Ovary (tissue), 7 donors: ENCODE measurements at regions not wholly inside any gene's neighbourhood (a gene's known extent, or its start where the extent isn't known, plus 50 kb on each side); places are given as distances from the start of the nearest gene placed in this dataset.

Experiments
- DNase-seq, 5 donors: peaks; one replicate each; pipeline ENCODE4 v3.0.0-alpha.2; 2019 to 2020
- H3K27ac ChIP-seq, 2 donors: fragments of 200-600 bp; one replicate each; pipeline versions ENCODE4 v1.5.1 to v1.8.0; 2019 to 2022
- H3K27me3 ChIP-seq: fragments of 200-600 bp; one replicate; pipeline ENCODE4 v1.8.0; 2022
- H3K36me3 ChIP-seq: fragments of 200-600 bp; sonication (generic); one replicate; pipeline ENCODE4 v1.5.1; 2019
- H3K4me1 ChIP-seq: one replicate; pipeline ENCODE4 v1.8.1; 2013; ENCODE audit warnings: mild to moderate bottlenecking, moderate library complexity; ENCODE audit not compliant: insufficient read depth
- H3K4me3 ChIP-seq: fragments of 200-600 bp; sonication (generic); one replicate; pipeline ENCODE4 v1.5.1; 2017
- H3K9me3 ChIP-seq, 2 donors: fragments of 200-600 bp in 1 of 2; sonication (generic) in 1 of 2; one replicate each; pipeline versions ENCODE4 v1.5.1 to v1.8.1; 2013 to 2019; ENCODE audit warnings: mild to moderate bottlenecking in 1 of 2, moderate library complexity in 1 of 2
- EP300 ChIP-seq: sonication (generic); formaldehyde crosslinking; IDR thresholded peaks from one replicate; pipeline ENCODE4 v1.6.1; 2017; ENCODE audit warnings: antibody characterized with exemption
- POLR2A ChIP-seq: fragments of 450-650 bp; IDR thresholded peaks from one replicate; pipeline ENCODE4 v1.6.1; 2017; ENCODE audit warnings: antibody characterized with exemption, mild to moderate bottlenecking, moderate library complexity
- WGBS, 3 donors: extraction: QIAGEN DNeasy Blood & Tissue Kit in 1 of 3; methylation state at CpG; one replicate each; pipeline versions ENCODE4 v1.1.5 to v1.1.7; 2013 to 2017; 5-methylcytosine and 5-hydroxymethylcytosine counted together
- intact Hi-C, 4 donors: fragments of 100-400 bp; cut with DNase I; formaldehyde crosslinking; loops; one replicate each; pipeline versions ENCODE4 v1.11.0 to v1.15.1; 2022 to 2023
- TF ChIP-seq, protein P1 (sequence below), 3 donors: fragments of 450-650 bp in 2 of 3; fragments of 200-600 bp in 1 of 3; IDR thresholded peaks; one replicate each; pipeline versions ENCODE4 v1.5.1 to v1.8.0; 2016 to 2022; ENCODE audit warnings: antibody characterized with exemption in 3 of 3, mild to moderate bottlenecking in 1 of 3
- donor health status: DM: no; HTN: no; CAD: no; lungs with moderate emphysema.
- donor health status: DM: no; HTN: no; CAD: no.
- donor health status: Bipolar disorder and iron deficiency.
- donor health status: DM: no; HTN: no; CAD: no.
- donor health status: DM: yes; HTN: yes; CAD: no.

DNA sequence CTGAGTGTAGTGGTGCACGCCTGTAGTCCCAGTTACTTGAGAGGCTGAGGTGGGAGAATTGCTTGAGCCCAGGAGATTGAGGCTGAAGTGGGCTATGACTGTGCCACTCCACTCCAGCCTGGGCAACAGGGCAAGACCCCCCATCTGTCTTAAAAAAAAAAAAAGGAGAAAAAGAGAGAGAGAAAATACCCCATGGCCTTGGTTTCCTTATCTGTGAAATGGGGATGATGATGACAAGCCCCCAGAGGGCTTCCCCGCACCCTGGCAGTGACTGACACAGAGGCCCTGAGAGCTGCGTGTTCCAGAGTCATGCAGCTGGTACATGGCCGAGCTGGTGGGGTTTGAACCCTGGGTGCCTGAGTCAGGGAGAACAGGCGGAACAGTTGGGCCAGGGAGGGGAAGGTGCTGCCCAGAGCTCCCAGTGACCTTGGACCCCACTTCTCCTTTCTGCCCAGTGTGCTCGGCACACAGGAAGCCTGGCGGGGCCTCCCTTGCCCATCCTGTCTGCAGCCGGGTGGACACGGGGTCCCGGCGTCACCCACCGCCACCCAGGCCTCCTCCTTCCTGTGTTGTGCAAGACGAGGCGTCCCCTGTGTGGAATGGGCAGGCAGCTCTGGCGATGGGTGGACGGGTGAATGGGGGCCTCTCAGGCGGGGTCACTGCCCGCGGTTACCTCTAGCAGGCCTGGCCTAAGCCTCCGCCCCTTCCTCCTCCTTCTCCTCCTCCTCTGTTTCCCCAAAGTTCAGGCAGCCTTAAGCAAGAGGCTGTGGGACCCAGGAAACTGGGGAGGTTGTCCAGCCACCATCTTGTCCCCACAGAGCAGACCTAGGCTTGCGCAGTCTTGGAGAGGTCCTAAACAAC, 84.2 kb downstream of the CEBPB start:
- no peak overlapping the region for H3K4me3 ChIP-seq
- TF ChIP-seq POLR2A, result no peak
- TF ChIP-seq, protein P1, sequence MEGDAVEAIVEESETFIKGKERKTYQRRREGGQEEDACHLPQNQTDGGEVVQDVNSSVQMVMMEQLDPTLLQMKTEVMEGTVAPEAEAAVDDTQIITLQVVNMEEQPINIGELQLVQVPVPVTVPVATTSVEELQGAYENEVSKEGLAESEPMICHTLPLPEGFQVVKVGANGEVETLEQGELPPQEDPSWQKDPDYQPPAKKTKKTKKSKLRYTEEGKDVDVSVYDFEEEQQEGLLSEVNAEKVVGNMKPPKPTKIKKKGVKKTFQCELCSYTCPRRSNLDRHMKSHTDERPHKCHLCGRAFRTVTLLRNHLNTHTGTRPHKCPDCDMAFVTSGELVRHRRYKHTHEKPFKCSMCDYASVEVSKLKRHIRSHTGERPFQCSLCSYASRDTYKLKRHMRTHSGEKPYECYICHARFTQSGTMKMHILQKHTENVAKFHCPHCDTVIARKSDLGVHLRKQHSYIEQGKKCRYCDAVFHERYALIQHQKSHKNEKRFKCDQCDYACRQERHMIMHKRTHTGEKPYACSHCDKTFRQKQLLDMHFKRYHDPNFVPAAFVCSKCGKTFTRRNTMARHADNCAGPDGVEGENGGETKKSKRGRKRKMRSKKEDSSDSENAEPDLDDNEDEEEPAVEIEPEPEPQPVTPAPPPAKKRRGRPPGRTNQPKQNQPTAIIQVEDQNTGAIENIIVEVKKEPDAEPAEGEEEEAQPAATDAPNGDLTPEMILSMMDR (IDR thresholded peaks at IDR 0.05), result no peak
- no peak for TF ChIP-seq EP300
- H3K9me3 ChIP-seq, result no peaks in the 10 kb centered on the region
- intact Hi-C loops, result loop anchor here in 1 of 4 donors (5.0 kb wide), 1 partner anchor 47 kb away; no protein-coding TSS in a partner anchor
- DNase-seq, result no peak
- 83 to 87% (median 86%) methylated on average over 16 to 21 of the region's 21 CpGs for WGBS, 3 donors
- no peak overlapping the region for H3K27ac ChIP-seq
- peaks cover 2% of the 10 kb centered on the region for H3K4me1 ChIP-seq
- H3K27me3 ChIP-seq, result no peaks in the 10 kb centered on the region
- no peaks in the 10 kb centered on the region for H3K36me3 ChIP-seq

DNA sequence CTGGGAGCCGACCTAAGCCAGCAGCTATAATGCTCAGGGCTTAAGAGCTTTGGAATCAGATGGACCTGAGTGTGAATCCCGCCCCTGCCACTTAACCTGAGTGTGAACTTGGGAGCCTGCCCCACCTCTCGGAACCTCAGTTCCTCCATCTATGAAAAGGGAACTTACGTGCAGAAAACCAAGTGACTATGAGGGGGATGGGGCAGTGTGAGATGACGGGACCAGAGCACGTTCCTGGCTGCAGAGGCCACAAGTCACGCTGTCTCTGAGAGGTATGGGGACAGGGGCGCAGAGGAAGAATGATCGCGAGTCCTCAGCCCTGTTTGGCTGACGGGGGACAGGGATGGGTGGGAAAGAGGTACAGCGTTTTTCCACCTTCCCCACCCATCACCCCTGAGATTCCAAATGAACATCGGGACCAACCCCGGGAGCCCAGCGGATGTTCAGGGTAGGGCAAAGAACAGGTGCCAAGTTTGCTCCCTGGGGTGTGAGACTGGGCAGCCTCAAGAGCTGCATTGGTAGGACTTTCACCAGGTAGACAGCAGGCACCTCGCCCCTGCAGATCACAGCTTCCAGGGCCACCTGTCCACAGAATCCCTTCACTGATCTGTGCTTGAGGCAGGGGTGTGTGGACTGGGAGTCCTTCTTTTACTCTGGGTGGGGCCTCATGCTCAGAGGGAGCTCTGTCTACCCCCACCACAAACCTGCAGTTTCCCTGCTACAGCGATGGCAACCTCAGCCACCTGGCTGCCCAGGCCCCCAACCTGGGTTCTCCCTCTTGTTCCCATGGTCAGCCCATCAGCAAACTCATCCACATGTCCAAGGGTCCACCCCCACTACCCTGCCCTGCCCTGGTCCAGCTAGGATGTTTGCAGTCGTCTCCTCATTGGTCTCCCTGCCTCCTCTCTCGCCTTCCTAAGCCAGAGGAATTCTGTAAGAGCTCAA, 85.8 kb downstream of the CEBPB start:
- no peak overlapping the region for H3K27ac ChIP-seq
- peak in 1 of 5 donors; percentile 20 for DNase-seq
- 91 to 95% (median 92%) methylated on average over 19 of the region's 19 CpGs for WGBS, 3 donors
- no peaks in the 10 kb centered on the region for H3K36me3 ChIP-seq
- TF ChIP-seq POLR2A (no peak), EP300 (no peak)
- TF ChIP-seq, protein P1 (IDR thresholded peaks at IDR 0.05), result no peak
- peaks cover 2% of the 10 kb centered on the region for H3K4me1 ChIP-seq
- H3K27me3 ChIP-seq, result no peaks in the 10 kb centered on the region
- no peak overlapping the region for H3K4me3 ChIP-seq
- no peaks in the 10 kb centered on the region for H3K9me3 ChIP-seq
- intact Hi-C loops, result no loop called here

DNA sequence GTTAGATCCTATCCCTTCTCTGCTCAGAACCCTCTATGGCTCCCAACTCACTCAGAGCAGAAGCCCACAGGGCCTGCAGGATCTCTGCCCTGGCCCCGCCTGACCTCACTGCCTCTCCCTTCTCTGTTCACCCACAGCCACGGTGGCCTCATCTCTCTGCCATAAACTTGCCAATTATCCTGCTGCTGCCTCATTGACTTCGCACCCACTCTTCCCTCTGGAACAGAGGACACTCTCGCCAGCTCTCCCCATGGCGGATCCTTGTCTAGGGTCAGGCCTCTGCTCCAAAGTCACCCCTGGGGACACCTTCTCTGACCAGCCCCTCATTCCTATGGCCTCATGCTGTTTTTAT, 86.4 kb downstream of the CEBPB start:
- intact Hi-C loops, result no loop called here
- Histone ChIP-seq H3K9me3 (no peaks in the 10 kb centered on the region), H3K27ac (no peak overlapping the region), H3K4me3 (no peak overlapping the region), H3K36me3 (no peaks in the 10 kb centered on the region), H3K4me1 (peaks cover 2% of the 10 kb centered on the region), H3K27me3 (no peaks in the 10 kb centered on the region)
- 85 to 87% (median 86%) methylated on average over 5 of the region's 5 CpGs for WGBS, 3 donors
- no peak for DNase-seq
- TF ChIP-seq POLR2A (no peak), EP300 (no peak)
- TF ChIP-seq, protein P1 (IDR thresholded peaks at IDR 0.05), result no peak

DNA sequence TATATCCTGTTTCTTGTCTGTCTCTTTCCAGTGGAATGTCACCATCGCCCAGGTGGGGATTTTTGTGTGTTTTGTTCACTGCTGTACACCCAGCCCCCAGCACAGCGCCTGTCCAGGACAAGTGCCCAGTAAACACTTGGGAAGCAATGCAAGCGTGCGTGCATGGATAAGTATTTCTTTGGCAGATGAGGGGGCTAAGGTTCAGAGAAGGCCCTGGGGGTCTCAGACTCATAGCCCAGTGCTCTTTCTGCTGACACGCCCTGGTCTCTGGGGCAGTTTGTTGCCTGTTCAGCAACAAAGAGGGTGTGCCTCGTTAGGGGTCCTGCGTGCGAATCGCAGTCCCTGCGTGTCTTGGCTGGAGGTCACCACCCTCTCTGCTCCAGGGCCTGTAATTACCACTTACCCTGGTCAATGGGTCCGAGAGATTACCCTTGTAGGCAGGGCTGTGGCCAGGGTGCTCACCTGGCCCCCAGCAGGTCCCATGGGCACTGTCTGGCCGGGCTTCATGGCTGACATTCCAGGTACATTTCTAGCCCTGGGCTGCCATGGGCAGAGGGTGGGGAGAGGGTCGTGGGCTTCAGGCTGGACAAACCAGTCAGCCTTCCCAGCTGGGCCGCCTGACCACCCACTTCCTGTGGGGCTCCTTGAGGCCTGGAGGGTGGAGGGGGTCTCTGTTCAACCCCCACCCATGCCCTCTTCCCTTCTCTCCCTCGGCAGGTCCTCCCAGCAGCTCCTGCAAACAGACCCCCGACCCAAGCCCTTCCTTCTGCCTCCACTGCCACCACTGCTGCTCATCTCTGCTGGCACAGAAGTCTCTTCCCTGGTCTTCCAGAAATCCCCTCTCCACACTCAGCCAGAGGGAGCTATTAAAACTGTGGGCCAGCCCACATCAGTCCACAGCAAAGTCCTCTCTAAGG, 87.1 kb downstream of the CEBPB start:
- Histone ChIP-seq H3K27me3 (no peaks in the 10 kb centered on the region), H3K9me3 (no peaks in the 10 kb centered on the region), H3K4me1 (peaks cover 2% of the 10 kb centered on the region), H3K27ac (no peak overlapping the region), H3K4me3 (no peak overlapping the region), H3K36me3 (no peaks in the 10 kb centered on the region)
- TF ChIP-seq, protein P1 (IDR thresholded peaks at IDR 0.05), result no peak
- no peak for TF ChIP-seq POLR2A
- no peak for TF ChIP-seq EP300
- 90 to 95% (median 90%) methylated on average over 15 to 16 of the region's 16 CpGs for WGBS, 3 donors
- intact Hi-C loops, result no loop called here
- no peak for DNase-seq
